Panc1 (cell line): ENCODE measurements at regions not wholly inside any gene's neighbourhood (a gene's known extent, or its start where the extent isn't known, plus 50 kb on each side); places are given as distances from the start of the nearest gene placed in this dataset.

Experiments used
- POLR2AphosphoS5 ChIP-seq: IDR thresholded peaks from 2 replicates; pipeline ENCODE4 v1.6.1; 2012; ENCODE audit warnings: mild to moderate bottlenecking, low read depth, low read length, moderate library complexity
- SIN3A ChIP-seq: IDR thresholded peaks from 2 replicates; pipeline ENCODE4 v1.6.1; 2012; ENCODE audit warnings: low read depth, mild to moderate bottlenecking, low read length, moderate library complexity, borderline replicate concordance; ENCODE audit not compliant: insufficient read depth
- TCF7L2 ChIP-seq: IDR thresholded peaks from 2 replicates; pipeline ENCODE4 v1.6.1; 2011; ENCODE audit warnings: mild to moderate bottlenecking, low read depth, low read length, inconsistent platforms
- TF ChIP-seq, protein P1 (sequence below): fragments of 450-650 bp; IDR thresholded peaks from 2 replicates; pipeline ENCODE4 v1.5.1; 2017; ENCODE audit warnings: mild to moderate bottlenecking
- TF ChIP-seq, protein P2 (sequence below), 2 experiments: IDR thresholded peaks; 2 replicates each; pipeline ENCODE4 v1.6.1; 2011 to 2012; ENCODE audit warnings: low read depth in 2 of 2, control low read depth in 1 of 2, low read length in 1 of 2, mild to moderate bottlenecking in 1 of 2, moderate library complexity in 1 of 2; ENCODE audit not compliant: insufficient read depth in 1 of 2

- no peak for TF ChIP-seq SIN3A
- TF ChIP-seq, protein P1, sequence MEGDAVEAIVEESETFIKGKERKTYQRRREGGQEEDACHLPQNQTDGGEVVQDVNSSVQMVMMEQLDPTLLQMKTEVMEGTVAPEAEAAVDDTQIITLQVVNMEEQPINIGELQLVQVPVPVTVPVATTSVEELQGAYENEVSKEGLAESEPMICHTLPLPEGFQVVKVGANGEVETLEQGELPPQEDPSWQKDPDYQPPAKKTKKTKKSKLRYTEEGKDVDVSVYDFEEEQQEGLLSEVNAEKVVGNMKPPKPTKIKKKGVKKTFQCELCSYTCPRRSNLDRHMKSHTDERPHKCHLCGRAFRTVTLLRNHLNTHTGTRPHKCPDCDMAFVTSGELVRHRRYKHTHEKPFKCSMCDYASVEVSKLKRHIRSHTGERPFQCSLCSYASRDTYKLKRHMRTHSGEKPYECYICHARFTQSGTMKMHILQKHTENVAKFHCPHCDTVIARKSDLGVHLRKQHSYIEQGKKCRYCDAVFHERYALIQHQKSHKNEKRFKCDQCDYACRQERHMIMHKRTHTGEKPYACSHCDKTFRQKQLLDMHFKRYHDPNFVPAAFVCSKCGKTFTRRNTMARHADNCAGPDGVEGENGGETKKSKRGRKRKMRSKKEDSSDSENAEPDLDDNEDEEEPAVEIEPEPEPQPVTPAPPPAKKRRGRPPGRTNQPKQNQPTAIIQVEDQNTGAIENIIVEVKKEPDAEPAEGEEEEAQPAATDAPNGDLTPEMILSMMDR: no peak
- no peak for TF ChIP-seq POLR2AphosphoS5
- TF ChIP-seq, protein P2, sequence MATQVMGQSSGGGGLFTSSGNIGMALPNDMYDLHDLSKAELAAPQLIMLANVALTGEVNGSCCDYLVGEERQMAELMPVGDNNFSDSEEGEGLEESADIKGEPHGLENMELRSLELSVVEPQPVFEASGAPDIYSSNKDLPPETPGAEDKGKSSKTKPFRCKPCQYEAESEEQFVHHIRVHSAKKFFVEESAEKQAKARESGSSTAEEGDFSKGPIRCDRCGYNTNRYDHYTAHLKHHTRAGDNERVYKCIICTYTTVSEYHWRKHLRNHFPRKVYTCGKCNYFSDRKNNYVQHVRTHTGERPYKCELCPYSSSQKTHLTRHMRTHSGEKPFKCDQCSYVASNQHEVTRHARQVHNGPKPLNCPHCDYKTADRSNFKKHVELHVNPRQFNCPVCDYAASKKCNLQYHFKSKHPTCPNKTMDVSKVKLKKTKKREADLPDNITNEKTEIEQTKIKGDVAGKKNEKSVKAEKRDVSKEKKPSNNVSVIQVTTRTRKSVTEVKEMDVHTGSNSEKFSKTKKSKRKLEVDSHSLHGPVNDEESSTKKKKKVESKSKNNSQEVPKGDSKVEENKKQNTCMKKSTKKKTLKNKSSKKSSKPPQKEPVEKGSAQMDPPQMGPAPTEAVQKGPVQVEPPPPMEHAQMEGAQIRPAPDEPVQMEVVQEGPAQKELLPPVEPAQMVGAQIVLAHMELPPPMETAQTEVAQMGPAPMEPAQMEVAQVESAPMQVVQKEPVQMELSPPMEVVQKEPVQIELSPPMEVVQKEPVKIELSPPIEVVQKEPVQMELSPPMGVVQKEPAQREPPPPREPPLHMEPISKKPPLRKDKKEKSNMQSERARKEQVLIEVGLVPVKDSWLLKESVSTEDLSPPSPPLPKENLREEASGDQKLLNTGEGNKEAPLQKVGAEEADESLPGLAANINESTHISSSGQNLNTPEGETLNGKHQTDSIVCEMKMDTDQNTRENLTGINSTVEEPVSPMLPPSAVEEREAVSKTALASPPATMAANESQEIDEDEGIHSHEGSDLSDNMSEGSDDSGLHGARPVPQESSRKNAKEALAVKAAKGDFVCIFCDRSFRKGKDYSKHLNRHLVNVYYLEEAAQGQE (IDR thresholded peaks at IDR 0.05; ENCODE audit: insufficient read depth in 1 of 2, low read depth in 2 of 2, low read length in 1 of 2): no peak
- no peak for TF ChIP-seq TCF7L2
Observed at GRCh38 chr4:181478656-181479055, 764.5 kb upstream of the TENM3 start.
